IMR-90 (cell line): ENCODE measurements at regions not wholly inside any gene's neighbourhood (a gene's known extent, or its start where the extent isn't known, plus 50 kb on each side); places are given as distances from the start of the nearest gene placed in this dataset.

Experiments
- ATAC-seq: fragments of 200-7000 bp; cut with Tn5 transposase; 2 replicates; pipeline ENCODE4 v1.9.1; 2020; ENCODE audit warnings: low read depth, mild to moderate bottlenecking, moderate library complexity
- BruUV-seq: library from RNA; stranded (reverse); fragments of 400-500 nt; replicated peaks from 2 replicates; lab custom pipeline; 2021; lab: Mats Ljungman, UMichigan
- CTCF ChIA-PET: fragments of 300-600 bp; formaldehyde crosslinking; extraction: SDS; loops from one replicate; lab custom pipeline; 2021; ENCODE audit warnings: antibody characterized with exemption; lab: Yijun Ruan, JAX
- POLR2A ChIA-PET: fragments of 300-600 bp; sonication (Branson Sonifier 250); formaldehyde crosslinking; loops from one replicate; lab custom pipeline; 2022; ENCODE audit warnings: antibody characterized with exemption; ENCODE audit not compliant: unreplicated experiment; lab: Charles Lee
- DNase-seq: peaks from one replicate; pipeline ENCODE4 v3.0.0; 2013
- H2AFZ ChIP-seq: replicated peaks from 2 replicates; pipeline ENCODE3; 2013; ENCODE audit warnings: low read length, mild to moderate bottlenecking; ENCODE audit not compliant: poor library complexity
- H2AK5ac ChIP-seq: 2 replicates; pipeline ENCODE4 v1.6.1; 2013; ENCODE audit warnings: low read depth, low read length, inconsistent platforms
- H2AK9ac ChIP-seq: replicated peaks from 2 replicates; pipeline ENCODE3; 2013; ENCODE audit warnings: mild to moderate bottlenecking, low read depth, low read length, moderate library complexity; ENCODE audit not compliant: poor library complexity
- H2BK120ac ChIP-seq: 2 replicates; pipeline ENCODE4 v1.6.1; 2013; ENCODE audit warnings: low read depth, low read length, inconsistent platforms
- H2BK15ac ChIP-seq: 3 replicates; pipeline ENCODE4 v1.6.1; 2013; ENCODE audit warnings: low read depth, low read length, inconsistent platforms
- H2BK20ac ChIP-seq: 2 replicates; pipeline ENCODE4 v1.6.1; 2013; ENCODE audit warnings: low read depth, mild to moderate bottlenecking, inconsistent platforms, low read length, moderate library complexity
- H2BK5ac ChIP-seq: 2 replicates; pipeline ENCODE4 v1.6.1; 2013; ENCODE audit warnings: mild to moderate bottlenecking, low read depth, low read length, inconsistent platforms; ENCODE audit not compliant: poor library complexity, severe bottlenecking
- H3K14ac ChIP-seq: replicated peaks from 2 replicates; pipeline ENCODE4 v1.6.1; 2013; ENCODE audit warnings: low read depth, low read length, inconsistent platforms
- H3K18ac ChIP-seq: 2 replicates; pipeline ENCODE4 v1.6.1; 2013; ENCODE audit warnings: low read depth, low read length, control low read depth
- H3K23ac ChIP-seq: 2 replicates; pipeline ENCODE4 v1.6.1; 2013; ENCODE audit warnings: low read depth, low read length, inconsistent platforms
- H3K27ac ChIP-seq: 2 replicates; pipeline ENCODE4 v1.5.1; 2013; ENCODE audit warnings: mild to moderate bottlenecking, control low read depth, low read length; ENCODE audit not compliant: insufficient read depth
- H3K27me3 ChIP-seq: 2 replicates; pipeline ENCODE4 v1.6.1; 2013; ENCODE audit warnings: low read length; ENCODE audit not compliant: control insufficient read depth, insufficient read depth
- H3K36me3 ChIP-seq: 2 replicates; pipeline ENCODE4 v1.6.1; 2013; ENCODE audit warnings: low read length, mixed read lengths; ENCODE audit not compliant: control insufficient read depth, insufficient read depth
- H3K4ac ChIP-seq: 2 replicates; pipeline ENCODE4 v1.6.1; 2013; ENCODE audit warnings: low read depth, low read length, inconsistent platforms
- H3K4me1 ChIP-seq: 2 replicates; pipeline ENCODE4 v1.6.1; 2013; ENCODE audit warnings: low read length, mixed read lengths; ENCODE audit not compliant: control insufficient read depth, insufficient read depth
- H3K4me2 ChIP-seq: 2 replicates; pipeline ENCODE4 v1.6.1; 2013; ENCODE audit warnings: low read depth, mild to moderate bottlenecking, control low read depth, low read length, moderate library complexity
- H3K4me3 ChIP-seq: 2 replicates; pipeline ENCODE4 v1.5.1; 2013; ENCODE audit warnings: low read depth, mild to moderate bottlenecking, control low read depth, low read length, moderate library complexity; ENCODE audit not compliant: insufficient read depth
- H3K56ac ChIP-seq: 2 replicates; pipeline ENCODE4 v1.6.1; 2013; ENCODE audit warnings: low read length, inconsistent platforms; ENCODE audit not compliant: insufficient read depth; ENCODE audit errors: extremely low read depth
- H3K79me1 ChIP-seq, 2 experiments: 2 replicates each; pipeline ENCODE4 v1.6.1; 2013; ENCODE audit warnings: low read length in 2 of 2, inconsistent platforms in 1 of 2, low read depth in 1 of 2
- H3K9ac ChIP-seq: 2 replicates; pipeline ENCODE4 v1.6.1; 2013; ENCODE audit warnings: low read depth, low read length, control low read depth
- H3K9me1 ChIP-seq: 2 replicates; pipeline ENCODE4 v1.6.1; 2013; ENCODE audit warnings: low read length, inconsistent platforms; ENCODE audit not compliant: insufficient read depth
- H3K9me3 ChIP-seq: 2 replicates; pipeline ENCODE4 v1.6.1; 2013; ENCODE audit warnings: low read length; ENCODE audit not compliant: control insufficient read depth, insufficient read depth
- H4K20me1 ChIP-seq: 2 replicates; pipeline ENCODE4 v1.6.1; 2013; ENCODE audit warnings: low read length, inconsistent platforms; ENCODE audit not compliant: insufficient read depth
- H4K5ac ChIP-seq: 2 replicates; pipeline ENCODE4 v1.6.1; 2013; ENCODE audit warnings: mild to moderate bottlenecking, low read depth, low read length, control low read depth
- H4K8ac ChIP-seq, 2 experiments: 2 replicates each; pipeline ENCODE4 v1.6.1; 2013; ENCODE audit warnings: low read depth in 2 of 2, low read length in 2 of 2, control low read depth in 1 of 2, inconsistent platforms in 1 of 2
- H4K91ac ChIP-seq: 2 replicates; pipeline ENCODE4 v1.6.1; 2013; ENCODE audit warnings: low read depth, low read length, inconsistent platforms; ENCODE audit not compliant: insufficient read depth
- BHLHE40 ChIP-seq: fragments of 150-350 bp; IDR thresholded peaks from 2 replicates; pipeline ENCODE4 v1.6.1; 2016; ENCODE audit warnings: mild to moderate bottlenecking, low read depth, low read length
- CEBPB ChIP-seq: IDR thresholded peaks from 2 replicates; pipeline ENCODE4 v1.6.1; 2012; ENCODE audit warnings: low read depth, low read length, improper control_type of control experiment
- CHD1 ChIP-seq: IDR thresholded peaks from 2 replicates; pipeline ENCODE4 v1.6.1; 2012; ENCODE audit warnings: low read depth, low read length, improper control_type of control experiment
- CTCF ChIP-seq: conservative IDR thresholded peaks from 2 replicates; pipeline ENCODE4 v1.5.1; 2012; ENCODE audit warnings: mild to moderate bottlenecking, low read depth, low read length, improper control_type of control experiment
- ELK1 ChIP-seq: fragments of 150-350 bp; IDR thresholded peaks from 2 replicates; pipeline ENCODE4 v1.6.1; 2016; ENCODE audit warnings: low read depth, mild to moderate bottlenecking, low read length, moderate library complexity, borderline replicate concordance
- FOS ChIP-seq: fragments of 150-350 bp; IDR thresholded peaks from 2 replicates; pipeline ENCODE4 v1.6.1; 2016; ENCODE audit warnings: low read depth, low read length
- MAFK ChIP-seq: IDR thresholded peaks from 2 replicates; pipeline ENCODE4 v1.6.1; 2012; ENCODE audit warnings: low read depth, low read length, improper control_type of control experiment
- MAZ ChIP-seq: IDR thresholded peaks from 2 replicates; pipeline ENCODE4 v1.6.1; 2012; ENCODE audit warnings: low read depth, mild to moderate bottlenecking, low read length, improper control_type of control experiment, moderate library complexity, borderline replicate concordance
- MXI1 ChIP-seq: IDR thresholded peaks from 2 replicates; pipeline ENCODE4 v1.6.1; 2012; ENCODE audit warnings: low read depth, mild to moderate bottlenecking, low read length, moderate library complexity, borderline replicate concordance
- NFE2L2 ChIP-seq: fragments of 150-350 bp; IDR thresholded peaks from 2 replicates; pipeline ENCODE4 v1.6.1; 2016; ENCODE audit warnings: low read depth, mild to moderate bottlenecking, low read length
- POLR2A ChIP-seq: IDR thresholded peaks from 2 replicates; pipeline ENCODE4 v1.6.1; 2012; ENCODE audit warnings: mild to moderate bottlenecking, low read depth, low read length
- RAD21 ChIP-seq: IDR thresholded peaks from 2 replicates; pipeline ENCODE4 v1.6.1; 2012; ENCODE audit warnings: low read length, improper control_type of control experiment
- RCOR1 ChIP-seq: IDR thresholded peaks from 2 replicates; pipeline ENCODE4 v1.6.1; 2012; ENCODE audit warnings: mild to moderate bottlenecking, low read length, improper control_type of control experiment; ENCODE audit not compliant: insufficient replicate concordance
- RFX5 ChIP-seq: IDR thresholded peaks from 2 replicates; pipeline ENCODE4 v1.8.0; 2012; ENCODE audit warnings: low read depth, mild to moderate bottlenecking, low read length, moderate library complexity
- SMC3 ChIP-seq: fragments of 150-350 bp; IDR thresholded peaks from 2 replicates; pipeline ENCODE4 v1.6.1; 2016; ENCODE audit warnings: low read depth, mild to moderate bottlenecking, antibody characterized with exemption, low read length, moderate library complexity
- USF2 ChIP-seq: fragments of 150-350 bp; IDR thresholded peaks from 2 replicates; pipeline ENCODE4 v1.6.1; 2017; ENCODE audit warnings: mild to moderate bottlenecking, antibody characterized with exemption, low read length, low read depth
- WGBS, 2 experiments: methylation state at CpG; one replicate each; pipeline versions ENCODE4 v1.1.5 to v1.1.7; 2013; ENCODE audit warnings: missing lambda C conversion rate in 2 of 2; ENCODE audit not compliant: insufficient read length in 1 of 2; ENCODE audit errors: extremely low coverage in 2 of 2; 5-methylcytosine and 5-hydroxymethylcytosine counted together
- dilution Hi-C: fragments of 300-500 bp; cut with HindIII; formaldehyde crosslinking; loops from one replicate; pipeline ENCODE4 v1.14.3; 2018; ENCODE audit warnings: low sequenced_read_pairs; ENCODE audit not compliant: unreplicated experiment
- in situ Hi-C: fragments of 300-500 bp; cut with MboI; formaldehyde crosslinking; loops from 3 replicates; pipeline ENCODE4 v1.14.3; 2019; ENCODE audit warnings: low sequenced_read_pairs, inconsistent platforms, mixed read lengths
- intact Hi-C: fragments of 100-400 bp; cut with micrococcal nuclease; formaldehyde crosslinking; loops from 2 replicates; pipeline ENCODE4 v1.10.0; 2022

GRCh38 chr12:67112586-67112985, 156.6 kb upstream of the CAND1 start:
- intact Hi-C loops (no loop called here), in situ Hi-C loops (no loop called here), dilution Hi-C loops (no loop called here)
- no peak overlapping the region for H3K18ac ChIP-seq
- no peak overlapping the region for H3K9ac ChIP-seq
- H2AFZ ChIP-seq = no peak overlapping the region
- no peak overlapping the region for H3K4me3 ChIP-seq
- no peaks in the 10 kb centered on the region for H3K9me1 ChIP-seq
- H3K4ac ChIP-seq = no peak overlapping the region
- DNase-seq (no peak), ATAC-seq (no peak)
- no peak overlapping the region for H3K14ac ChIP-seq
- CTCF ChIA-PET = no interaction called here
- H4K5ac ChIP-seq = no peak overlapping the region
- H3K9me3 ChIP-seq = no peaks in the 10 kb centered on the region
- no peaks in the 10 kb centered on the region for H4K20me1 ChIP-seq
- no peak overlapping the region for H2BK5ac ChIP-seq
- no peak overlapping the region for H4K91ac ChIP-seq
- no peak overlapping the region for H2BK120ac ChIP-seq
- no peaks in the 10 kb centered on the region for H3K4me1 ChIP-seq
- no peak overlapping the region for H3K56ac ChIP-seq
- H2AK5ac ChIP-seq = no peak overlapping the region
- no peaks in the 10 kb centered on the region for H3K79me1 ChIP-seq
- H3K27ac ChIP-seq = no peak overlapping the region
- H4K8ac ChIP-seq = no peak overlapping the region
- no peak overlapping the region for H2BK15ac ChIP-seq
- BruUV-seq = no TSS peak
- no peak overlapping the region for H2BK20ac ChIP-seq
- no peaks in the 10 kb centered on the region for H3K36me3 ChIP-seq
- H3K23ac ChIP-seq = no peak overlapping the region
- no peak overlapping the region for H3K4me2 ChIP-seq
- H3K27me3 ChIP-seq = no peaks in the 10 kb centered on the region
- WGBS, 2 experiments = 20% methylated on average over 1 of the region's 5 CpGs; no CpG with 5 or more reads in 1 of the 2 experiments
- TF ChIP-seq RCOR1 (no peak), BHLHE40 (no peak), MAZ (no peak), MAFK (no peak), RAD21 (no peak), ELK1 (no peak), SMC3 (no peak), CTCF (no peak), NFE2L2 (no peak), POLR2A (no peak), CEBPB (no peak), RFX5 (no peak), USF2 (no peak), CHD1 (no peak), FOS (no peak), MXI1 (no peak)
- no peak overlapping the region for H2AK9ac ChIP-seq
- POLR2A ChIA-PET = no interaction called here
